Hepatocyte (in vitro differentiated cells): ENCODE measurements at regions not wholly inside any gene's neighbourhood (a gene's known extent, or its start where the extent isn't known, plus 50 kb on each side); places are given as distances from the start of the nearest gene placed in this dataset.

Source experiments
- DNase-seq: peaks from one replicate; pipeline ENCODE4 v3.0.0-alpha.2; 2016; ENCODE audit warnings: low spot score
- H2AFZ ChIP-seq: fragments of 200-600 bp; sonication (generic); 2 replicates; pipeline ENCODE4 v1.6.0; 2016; ENCODE audit warnings: antibody characterized with exemption, mild to moderate bottlenecking
- H3K27ac ChIP-seq: fragments of 200-600 bp; sonication (generic); 2 replicates; pipeline ENCODE4 v1.5.1; 2016; ENCODE audit warnings: mild to moderate bottlenecking
- H3K27me3 ChIP-seq: fragments of 200-600 bp; sonication (generic); 2 replicates; pipeline ENCODE4 v1.6.1; 2016
- H3K36me3 ChIP-seq: fragments of 200-600 bp; sonication (generic); replicated peaks from 2 replicates; pipeline ENCODE4 v1.5.1; 2016; ENCODE audit warnings: low read depth; ENCODE audit not compliant: insufficient read depth
- H3K4me1 ChIP-seq: fragments of 200-600 bp; sonication (generic); 2 replicates; pipeline ENCODE4 v1.5.1; 2016; ENCODE audit warnings: mild to moderate bottlenecking, moderate library complexity; ENCODE audit not compliant: insufficient read depth
- H3K4me2 ChIP-seq: fragments of 200-600 bp; sonication (generic); 2 replicates; pipeline ENCODE4 v1.6.0; 2016
- H3K4me3 ChIP-seq: fragments of 200-600 bp; sonication (generic); 2 replicates; pipeline ENCODE4 v1.5.1; 2016; ENCODE audit warnings: mild to moderate bottlenecking
- H3K79me2 ChIP-seq: fragments of 200-600 bp; sonication (generic); 2 replicates; pipeline ENCODE4 v1.6.0; 2017; ENCODE audit warnings: mild to moderate bottlenecking
- H3K9me2 ChIP-seq: fragments of 200-600 bp; sonication (generic); replicated peaks from 2 replicates; pipeline ENCODE4 v1.6.0; 2017; ENCODE audit warnings: mild to moderate bottlenecking; ENCODE audit not compliant: insufficient read depth
- H3K9me3 ChIP-seq: fragments of 200-600 bp; sonication (generic); 2 replicates; pipeline ENCODE4 v1.5.1; 2016; ENCODE audit warnings: low read depth, mild to moderate bottlenecking
- H4K20me1 ChIP-seq: fragments of 200-600 bp; sonication (generic); 2 replicates; pipeline ENCODE4 v1.6.0; 2016; ENCODE audit warnings: mild to moderate bottlenecking; ENCODE audit not compliant: insufficient read depth, poor library complexity, severe bottlenecking
- CTCF ChIP-seq: fragments of 200-600 bp; sonication (generic); IDR thresholded peaks from 2 replicates; pipeline ENCODE4 v1.5.1; 2016; ENCODE audit warnings: antibody characterized with exemption, mild to moderate bottlenecking; ENCODE audit not compliant: poor library complexity
- EZH2 ChIP-seq: fragments of 200-600 bp; sonication (generic); IDR thresholded peaks from 2 replicates; pipeline ENCODE4 v1.6.1; 2016; ENCODE audit warnings: antibody characterized with exemption, mild to moderate bottlenecking, borderline replicate concordance
- EZH2phosphoT487 ChIP-seq: fragments of 200-600 bp; sonication (generic); IDR thresholded peaks from one replicate; pipeline ENCODE4 v1.6.1; 2018; ENCODE audit warnings: antibody characterized with exemption, mild to moderate bottlenecking, low read depth, moderate library complexity; ENCODE audit not compliant: unreplicated experiment, severe bottlenecking
- WGBS: methylation state at CpG from one replicate; pipeline ENCODE4 v1.1.6; 2016; ENCODE audit warnings: low lambda C conversion rate; ENCODE audit errors: missing lambda C conversion rate; 5-methylcytosine and 5-hydroxymethylcytosine counted together

GRCh38 chr3:76051145-76051544, 265.8 kb upstream of the ZNF717 start:
- Histone ChIP-seq H3K36me3 (no peaks in the 10 kb centered on the region), H3K9me2 (no peaks in the 10 kb centered on the region), H3K4me1 (no peaks in the 10 kb centered on the region), H3K4me2 (no peak overlapping the region), H4K20me1 (no peaks in the 10 kb centered on the region), H3K4me3 (no peak overlapping the region), H2AFZ (no peak overlapping the region), H3K27me3 (no peaks in the 10 kb centered on the region), H3K27ac (no peak overlapping the region), H3K9me3 (no peaks in the 10 kb centered on the region), H3K79me2 (no peaks in the 10 kb centered on the region)
- WGBS = 85% methylated on average over 3 of the region's 3 CpGs
- DNase-seq = no peak
- TF ChIP-seq EZH2 (no peak), EZH2phosphoT487 (no peak), CTCF (no peak)

GRCh38 chr3:76054404-76054803, 269.1 kb upstream of the ZNF717 start:
- no peak overlapping the region for H2AFZ ChIP-seq
- no peak for DNase-seq
- H3K4me1 ChIP-seq = no peaks in the 10 kb centered on the region
- H3K79me2 ChIP-seq = no peaks in the 10 kb centered on the region
- no peaks in the 10 kb centered on the region for H3K9me2 ChIP-seq
- H3K36me3 ChIP-seq = no peaks in the 10 kb centered on the region
- no peak overlapping the region for H3K4me3 ChIP-seq
- no peak overlapping the region for H3K4me2 ChIP-seq
- H3K27ac ChIP-seq = no peak overlapping the region
- no peaks in the 10 kb centered on the region for H4K20me1 ChIP-seq
- 83% methylated on average over 1 of the region's 1 CpG for WGBS
- no peaks in the 10 kb centered on the region for H3K27me3 ChIP-seq
- TF ChIP-seq EZH2phosphoT487 (no peak), EZH2 (no peak), CTCF (no peak)
- H3K9me3 ChIP-seq = no peaks in the 10 kb centered on the region

GRCh38 chr3:76061654-76062053, 276.3 kb upstream of the ZNF717 start:
- DNase-seq = no peak
- no peak overlapping the region for H3K4me2 ChIP-seq
- no peak overlapping the region for H3K4me3 ChIP-seq
- H3K36me3 ChIP-seq = no peaks in the 10 kb centered on the region
- no peaks in the 10 kb centered on the region for H3K4me1 ChIP-seq
- no peak overlapping the region for H3K27ac ChIP-seq
- no peaks in the 10 kb centered on the region for H3K27me3 ChIP-seq
- TF ChIP-seq CTCF = no peak
- no peaks in the 10 kb centered on the region for H3K9me2 ChIP-seq
- H2AFZ ChIP-seq = no peak overlapping the region
- no peaks in the 10 kb centered on the region for H3K79me2 ChIP-seq
- WGBS = 93% methylated on average over 3 of the region's 3 CpGs
- H4K20me1 ChIP-seq = no peaks in the 10 kb centered on the region
- no peaks in the 10 kb centered on the region for H3K9me3 ChIP-seq

- Histone ChIP-seq H2AFZ (no peak overlapping the region), H3K9me3 (no peaks in the 10 kb centered on the region), H3K4me3 (no peak overlapping the region), H4K20me1 (no peaks in the 10 kb centered on the region), H3K27me3 (no peaks in the 10 kb centered on the region), H3K79me2 (no peaks in the 10 kb centered on the region), H3K9me2 (no peaks in the 10 kb centered on the region), H3K4me1 (no peaks in the 10 kb centered on the region), H3K4me2 (no peak overlapping the region), H3K36me3 (no peaks in the 10 kb centered on the region), H3K27ac (no peak overlapping the region)
- DNase-seq = no peak
- no peak for TF ChIP-seq EZH2
- no peak for TF ChIP-seq CTCF
- no peak for TF ChIP-seq EZH2phosphoT487
- 80% methylated on average over 3 of the region's 3 CpGs for WGBS
These were observed 277.7 kb upstream of the ZNF717 start for GRCh38 chr3:76063019-76063418.
